GM21786 (cell line): ENCODE measurements at regions not wholly inside any gene's neighbourhood (a gene's known extent, or its start where the extent isn't known, plus 50 kb on each side); places are given as distances from the start of the nearest gene placed in this dataset.
"Not testable (repeated sequence)": the region's sequence is repeated elsewhere in the genome, so short reads cannot be mapped to it uniquely, and the experiment has no call there.

Experiments used
- ATAC-seq: cut with Tn5 transposase; IDR thresholded peaks from one replicate; pipeline ENCODE4 v1.9.1; 2021; ENCODE audit not compliant: unreplicated experiment

DNA sequence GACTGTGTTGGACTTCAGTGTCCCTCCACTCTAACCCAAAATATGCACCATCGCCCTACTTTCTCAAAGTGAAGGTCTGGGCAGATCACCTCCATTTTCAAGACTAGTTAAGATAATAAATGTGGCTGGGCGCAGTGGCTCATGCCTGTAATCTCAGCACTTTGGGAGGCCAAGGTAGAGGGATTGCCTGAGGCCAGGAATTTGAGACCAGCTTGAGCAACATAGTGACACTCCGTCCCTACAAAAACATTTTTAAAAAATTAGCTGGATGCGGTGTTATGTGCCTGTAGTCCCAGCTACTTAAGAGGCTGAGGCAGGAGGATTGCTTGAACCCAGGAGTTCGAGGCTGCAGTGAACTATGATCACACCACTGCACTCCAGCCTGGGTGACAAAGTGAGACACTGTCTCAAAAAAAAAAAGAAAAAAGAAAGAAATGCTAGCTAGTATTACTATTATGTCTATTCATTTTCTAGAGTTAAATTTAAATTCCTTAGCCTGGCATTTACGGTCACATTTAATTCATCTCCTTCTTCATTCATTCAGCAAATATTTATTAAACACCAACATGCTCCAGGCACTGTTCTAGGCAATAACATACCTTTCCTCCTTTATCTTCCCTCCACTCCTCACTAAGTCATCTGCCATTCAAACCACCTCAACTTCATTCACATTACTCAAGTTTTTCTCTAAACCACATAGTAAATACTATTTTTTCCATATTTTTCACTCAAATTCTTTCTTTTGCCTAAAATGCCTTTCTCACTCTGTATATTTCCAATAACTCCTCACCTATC lies 96.1 kb upstream of the XYLT1 start:
- ATAC-seq = no peak

DNA sequence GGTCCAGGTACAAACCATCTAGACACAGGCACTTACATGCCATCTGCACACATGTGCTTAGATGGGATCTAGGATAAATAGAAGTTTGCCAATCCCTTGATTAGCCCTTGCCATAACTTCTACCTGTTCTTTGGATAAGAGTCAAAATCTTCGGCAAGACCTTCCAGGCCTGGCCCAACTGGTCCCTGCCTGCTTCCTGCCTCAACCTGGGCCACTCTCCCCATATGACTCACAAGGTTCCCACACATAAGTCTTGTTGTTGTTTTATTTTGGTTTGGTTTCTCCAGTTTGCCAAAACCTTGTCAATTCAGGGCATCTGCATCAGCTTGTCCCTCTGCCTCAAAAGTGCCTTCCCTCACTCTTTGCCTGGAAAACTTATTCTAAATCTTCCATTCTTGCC lies 95.3 kb upstream of the XYLT1 start:
- ATAC-seq = no peak

DNA sequence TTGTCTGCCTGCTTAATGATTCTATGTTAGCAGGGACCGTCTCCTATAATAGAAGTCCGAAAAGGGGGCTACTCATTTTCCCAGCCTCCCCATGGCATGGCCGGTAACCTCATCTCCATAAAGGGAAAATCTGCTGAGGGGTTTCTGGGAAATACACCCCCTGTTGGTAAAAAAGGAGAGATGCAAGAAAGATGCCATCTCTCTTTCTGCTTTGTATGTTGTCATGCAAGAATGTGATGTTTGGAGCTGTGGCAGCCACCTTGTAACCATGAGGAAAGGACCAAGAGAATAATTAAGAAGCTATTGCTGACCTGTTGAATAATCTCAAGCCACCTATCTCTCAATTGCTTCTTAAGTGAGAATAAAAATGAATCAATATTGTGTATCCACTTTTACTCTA lies 94.8 kb upstream of the XYLT1 start:
- no peak for ATAC-seq

DNA sequence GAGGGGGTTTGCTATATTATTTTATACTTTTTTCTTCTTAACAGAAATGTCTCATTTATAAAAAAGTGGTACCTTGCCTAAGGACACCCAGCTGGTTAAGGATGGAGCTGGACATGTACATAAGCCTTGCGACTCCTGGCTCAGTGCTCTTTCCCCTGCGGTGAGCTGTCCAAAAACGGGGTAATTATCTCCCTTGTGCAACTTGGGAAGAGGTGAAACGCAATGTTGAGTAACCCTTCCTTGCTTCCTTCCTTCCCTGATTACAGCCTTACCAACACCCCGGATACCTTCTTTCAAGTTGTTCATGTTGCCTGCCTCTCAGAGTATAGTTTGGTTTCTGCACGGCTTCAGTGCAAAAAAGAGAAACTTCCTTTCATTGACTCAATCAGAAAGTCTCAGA lies 94.1 kb upstream of the XYLT1 start:
- no peak for ATAC-seq

DNA sequence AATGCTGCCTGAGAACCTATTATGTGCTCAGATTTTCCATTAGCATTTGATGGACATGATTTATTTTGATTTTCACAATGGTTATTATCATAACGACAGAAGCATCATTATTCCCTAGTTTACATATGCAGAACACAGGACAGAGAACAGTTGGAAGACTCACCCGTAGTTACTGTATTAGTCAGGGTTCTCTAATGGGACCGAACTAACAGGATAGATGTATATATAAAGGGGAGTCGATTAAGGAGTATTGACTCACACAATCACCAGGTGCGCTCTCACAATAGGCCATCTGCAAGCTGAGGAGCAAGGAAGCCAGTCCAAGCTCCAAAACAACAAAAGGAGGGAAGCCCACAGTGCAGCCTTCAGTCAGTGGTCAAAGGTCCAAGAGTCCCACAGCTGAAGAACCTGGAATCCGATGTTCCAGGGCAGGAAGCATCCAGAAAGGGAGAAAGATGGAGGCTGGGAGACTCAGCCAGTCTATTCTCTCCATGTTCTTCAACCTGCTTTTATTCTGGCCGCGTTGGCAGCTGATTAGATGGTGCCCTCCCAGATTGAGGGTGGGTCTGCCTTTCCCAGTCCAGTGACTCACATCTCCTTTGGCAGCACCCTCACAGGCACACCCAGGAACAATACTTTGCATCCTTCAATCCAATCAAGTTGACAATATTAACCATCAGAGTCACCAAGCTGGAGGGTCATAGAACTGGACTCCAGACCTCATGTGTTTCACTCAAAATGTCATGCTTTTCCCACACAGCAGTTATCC lies 92.7 kb upstream of the XYLT1 start:
- ATAC-seq = no peak

DNA sequence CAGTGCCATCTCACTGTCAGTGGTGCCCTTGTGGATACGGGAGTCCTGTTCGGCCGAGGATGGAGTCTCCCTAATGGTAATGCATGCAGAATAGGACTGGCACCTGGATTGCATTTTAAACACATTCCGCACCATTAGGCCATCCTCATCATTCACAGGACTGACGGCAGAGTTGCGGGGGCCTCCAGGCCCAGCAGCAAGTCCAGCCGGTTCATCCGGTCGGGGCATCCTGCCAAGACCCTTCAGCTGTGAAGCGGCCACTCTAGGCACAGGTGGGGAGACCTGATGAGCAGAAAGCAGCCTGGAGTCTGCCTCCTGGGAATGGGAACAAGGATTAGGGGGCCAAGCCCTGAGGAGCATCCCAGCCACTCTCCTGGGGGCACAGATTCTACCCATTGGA lies 90.3 kb upstream of the XYLT1 start:
- ATAC-seq = no peak

DNA sequence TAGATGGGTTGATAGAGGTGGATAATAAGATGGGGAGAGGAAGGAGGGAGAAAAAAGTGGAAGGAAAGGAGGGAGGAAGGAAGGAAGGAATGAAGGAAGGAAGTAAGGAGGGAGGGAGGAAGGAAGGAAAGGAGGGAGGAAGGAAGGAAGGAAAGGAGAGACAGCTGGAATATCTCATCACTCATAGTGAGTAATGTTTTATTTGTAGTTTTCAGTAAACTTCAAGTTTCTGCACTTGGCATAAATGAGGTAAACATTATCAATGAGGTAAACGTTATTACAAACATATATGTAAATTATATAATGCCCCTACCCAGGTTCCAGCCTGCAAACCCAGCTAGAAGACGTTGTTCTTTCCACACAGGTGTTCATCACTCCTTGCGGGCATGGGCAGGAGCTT lies 89.8 kb upstream of the XYLT1 start:
- ATAC-seq = no peak

DNA sequence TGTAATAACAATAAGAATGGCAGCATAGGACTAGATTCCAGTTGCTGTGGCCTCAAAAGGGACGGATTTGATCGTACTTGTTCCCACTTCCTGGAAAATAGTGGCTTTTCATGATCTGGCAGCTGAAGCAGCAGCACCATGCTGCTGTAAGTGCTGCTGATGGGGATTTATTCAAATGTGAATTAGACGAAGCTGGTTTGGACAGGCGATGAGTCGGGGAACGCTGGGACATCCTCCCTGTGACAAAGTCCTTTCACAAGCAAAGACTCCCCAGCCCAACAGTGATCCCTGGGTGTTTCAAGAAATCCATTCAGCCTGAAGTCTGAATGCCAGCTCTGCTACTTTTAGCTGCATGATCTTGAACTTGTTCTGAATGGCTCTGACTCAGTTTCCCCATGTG lies 88.6 kb upstream of the XYLT1 start:
- no peak for ATAC-seq

DNA sequence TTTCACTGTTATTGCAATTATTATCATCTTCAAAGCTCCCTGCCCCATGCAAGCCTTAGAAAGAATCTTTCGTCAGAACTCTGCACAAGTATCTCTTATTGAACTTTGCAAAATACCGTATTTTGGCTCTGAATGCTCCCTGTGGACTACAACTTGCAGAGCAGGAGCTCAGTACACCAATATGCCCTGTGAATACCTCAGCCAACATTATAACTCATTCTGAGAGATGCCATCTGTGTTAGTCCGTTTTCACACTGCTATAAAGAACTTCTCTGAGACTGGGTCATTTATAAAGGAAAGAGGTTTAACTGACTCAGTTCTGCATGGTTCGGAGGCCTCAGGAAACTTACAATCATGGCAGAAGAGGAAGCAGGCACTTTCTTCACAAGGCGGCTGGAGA lies 87.2 kb upstream of the XYLT1 start:
- no peak for ATAC-seq

DNA sequence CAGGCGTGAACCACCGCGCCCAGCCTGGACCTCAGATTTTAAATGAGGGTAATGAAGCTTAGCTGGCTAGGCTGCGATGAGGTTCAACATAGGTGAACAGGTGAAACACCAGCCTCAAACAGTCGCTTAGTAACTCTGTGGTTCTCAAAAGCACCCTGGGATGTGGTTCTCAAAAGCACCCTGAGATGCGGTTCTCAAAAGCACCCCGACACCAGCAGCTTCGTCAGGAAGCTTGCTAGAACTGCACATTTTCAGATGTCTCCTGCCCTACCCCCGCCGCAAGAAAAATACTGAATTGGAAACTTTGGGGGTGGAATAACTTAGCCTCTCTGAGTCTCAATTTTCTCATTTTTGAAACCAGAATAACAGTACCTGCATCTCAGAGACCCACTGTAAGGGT lies 86.7 kb upstream of the XYLT1 start:
- no peak for ATAC-seq

DNA sequence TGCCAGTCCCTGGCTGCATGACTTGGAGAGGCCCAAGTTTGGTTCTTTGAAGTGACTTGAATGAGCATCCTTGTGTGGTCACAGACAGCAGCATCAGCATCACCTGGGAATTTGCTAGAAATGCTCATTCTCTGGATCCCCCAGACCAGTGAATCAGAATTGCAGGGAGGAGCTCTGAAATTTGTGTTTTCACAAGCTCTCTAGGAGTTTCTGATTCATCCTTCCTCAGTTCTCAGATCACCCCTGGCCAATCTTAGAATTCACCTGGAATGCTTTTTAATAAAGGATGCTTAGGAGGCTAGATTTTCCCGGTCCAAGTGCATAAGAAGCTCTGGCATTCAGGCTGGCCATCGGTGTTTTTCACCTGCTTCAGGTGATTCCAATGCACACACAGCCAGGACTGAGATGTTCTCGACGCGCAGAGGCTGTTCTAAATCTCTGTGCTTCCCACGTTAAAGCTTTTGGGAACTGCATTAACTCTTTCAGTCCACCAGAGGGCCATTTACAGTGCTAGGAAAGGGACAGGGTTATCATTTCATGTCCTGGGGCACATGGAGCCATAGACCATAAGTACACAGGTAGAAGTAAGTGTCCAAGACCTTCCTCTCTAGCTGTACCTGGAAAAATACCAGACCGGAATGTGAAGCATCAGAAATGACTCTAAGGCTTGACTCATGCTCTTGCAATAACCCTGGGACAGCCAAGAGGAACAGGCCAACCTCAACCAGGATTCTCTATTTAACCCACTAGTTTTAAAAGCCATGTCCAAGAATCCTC lies 85.7 kb upstream of the XYLT1 start:
- no peak for ATAC-seq

DNA sequence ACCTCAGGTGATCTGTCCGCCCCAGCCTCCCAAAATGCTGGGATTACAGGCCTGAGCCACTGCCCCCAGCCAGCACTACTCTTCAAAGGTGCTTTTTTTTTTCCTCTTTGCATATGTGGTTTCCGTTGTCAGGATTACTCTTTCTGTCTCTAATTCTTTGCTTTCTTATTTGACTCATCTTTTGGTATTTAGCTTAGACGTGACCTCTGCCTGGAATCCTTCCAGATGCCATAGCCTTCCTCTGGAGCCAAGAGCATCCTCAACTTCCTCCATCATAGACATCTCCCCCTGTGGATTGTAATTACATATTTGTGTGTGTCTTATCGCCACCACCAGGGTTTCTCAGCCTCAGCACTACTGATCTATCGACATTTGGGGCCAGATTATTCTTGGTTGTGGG lies 84.4 kb upstream of the XYLT1 start:
- ATAC-seq = no peak

DNA sequence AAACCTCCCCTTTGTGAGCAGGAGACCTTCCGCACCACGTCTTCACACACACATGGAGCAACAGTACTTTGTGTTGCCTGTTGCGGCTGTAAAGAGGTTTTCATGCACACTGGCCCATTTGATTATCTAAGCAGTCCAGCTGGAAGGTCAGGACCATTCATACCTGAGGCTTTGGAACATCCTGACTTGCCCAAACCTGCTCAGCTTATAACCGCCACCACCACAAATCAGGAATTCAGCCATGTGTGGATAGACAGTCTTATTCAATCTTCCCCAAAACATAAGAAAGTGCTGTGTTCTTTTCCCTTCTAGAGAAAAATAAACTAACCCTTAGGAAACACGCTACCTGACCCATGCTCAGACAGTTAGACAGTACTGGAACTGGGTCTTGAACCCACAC lies 81.6 kb upstream of the XYLT1 start:
- ATAC-seq = no peak

DNA sequence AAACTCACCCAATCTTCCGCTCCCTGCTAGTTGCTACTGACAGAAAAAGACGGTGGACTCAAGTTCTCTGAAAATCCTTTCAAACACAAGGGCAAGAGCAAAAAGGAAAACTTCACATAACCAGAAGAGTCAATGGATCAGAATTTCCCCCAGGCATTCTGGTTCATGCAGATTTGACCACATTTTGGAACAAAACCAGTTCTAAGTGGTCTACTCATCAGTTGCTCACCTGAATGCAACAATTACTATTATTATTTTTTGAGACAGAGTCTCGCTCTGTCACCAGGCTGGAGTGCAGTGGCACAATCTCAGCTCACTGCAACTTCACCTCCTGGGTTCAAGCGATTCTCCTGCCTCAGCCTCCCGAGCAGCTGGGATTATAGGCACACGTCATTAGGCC lies 80.9 kb upstream of the XYLT1 start:
- not testable (repeated sequence) for ATAC-seq

DNA sequence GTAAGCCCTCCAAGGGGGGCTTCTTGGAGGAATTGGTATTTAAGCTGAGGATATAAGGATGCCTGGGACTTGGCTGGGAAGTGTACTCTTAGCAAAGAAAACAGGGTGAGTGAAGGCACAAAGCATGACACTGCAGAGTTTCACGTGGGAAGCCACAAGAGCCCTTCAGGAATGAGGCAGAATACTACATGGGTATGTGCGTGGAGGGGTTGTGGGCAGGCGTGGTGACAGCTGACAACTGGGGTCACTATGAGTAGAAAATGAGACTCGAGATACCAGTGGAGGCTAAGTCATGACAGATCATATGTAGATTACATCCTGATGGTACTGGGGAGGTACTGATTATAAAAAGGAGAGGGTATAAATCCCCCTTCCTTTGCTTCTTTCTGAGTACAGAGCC lies 78.1 kb upstream of the XYLT1 start:
- ATAC-seq = no peak

DNA sequence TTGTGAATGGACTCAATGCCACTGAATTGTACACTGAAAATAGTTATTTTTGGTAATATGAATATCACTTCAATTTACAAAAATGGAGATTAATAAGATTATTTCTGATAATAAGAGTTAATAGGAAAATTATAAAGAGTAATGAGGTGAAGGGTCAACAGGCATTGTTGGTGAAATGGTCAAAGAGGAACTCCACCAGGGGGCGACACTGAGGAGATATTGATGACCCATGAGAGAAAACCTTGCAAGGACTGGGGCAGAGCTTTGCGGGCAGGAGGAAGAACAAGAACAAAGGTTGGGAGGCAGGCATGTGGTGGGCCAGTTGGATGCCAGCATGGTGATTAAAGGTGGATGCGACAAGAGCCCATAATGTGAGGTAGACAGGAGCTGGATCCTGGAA lies 74.0 kb upstream of the XYLT1 start:
- ATAC-seq = no peak

DNA sequence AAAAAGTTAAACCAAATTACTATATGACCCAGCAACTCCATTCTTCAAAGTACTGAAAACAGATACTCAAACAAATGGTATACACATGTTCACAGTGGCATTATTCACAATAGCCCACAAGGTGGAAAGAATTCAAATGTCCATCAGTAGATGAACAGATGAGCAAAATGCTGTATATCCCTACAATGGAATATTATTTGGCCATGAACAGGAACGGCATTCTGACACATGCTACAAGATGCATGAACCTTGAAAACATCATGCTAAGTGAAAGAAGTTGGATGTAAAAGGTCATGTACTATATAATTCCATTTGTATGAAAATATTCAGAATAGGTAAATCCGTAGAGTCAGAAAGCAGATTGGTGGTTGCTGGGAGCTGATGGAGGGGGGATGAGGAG lies 73.5 kb upstream of the XYLT1 start:
- ATAC-seq = no peak

DNA sequence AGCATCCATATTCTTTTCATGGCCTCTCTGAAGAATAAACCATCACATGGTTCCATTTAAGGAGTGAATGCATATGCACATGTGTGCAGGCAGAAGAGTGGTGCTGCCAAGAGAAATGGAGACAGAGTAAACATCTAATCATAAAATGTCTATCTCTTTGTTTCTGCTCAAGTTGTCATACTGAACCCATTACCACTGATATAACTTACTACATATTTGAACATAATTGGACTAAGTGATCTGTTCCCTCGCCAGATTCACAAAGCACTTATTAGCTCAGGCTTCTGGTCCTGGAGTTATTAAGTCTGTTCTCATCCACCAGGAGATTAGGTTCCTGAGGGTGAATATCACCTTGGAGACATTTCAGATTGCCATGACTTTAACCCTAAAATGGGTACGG lies 72.3 kb upstream of the XYLT1 start:
- no peak for ATAC-seq

DNA sequence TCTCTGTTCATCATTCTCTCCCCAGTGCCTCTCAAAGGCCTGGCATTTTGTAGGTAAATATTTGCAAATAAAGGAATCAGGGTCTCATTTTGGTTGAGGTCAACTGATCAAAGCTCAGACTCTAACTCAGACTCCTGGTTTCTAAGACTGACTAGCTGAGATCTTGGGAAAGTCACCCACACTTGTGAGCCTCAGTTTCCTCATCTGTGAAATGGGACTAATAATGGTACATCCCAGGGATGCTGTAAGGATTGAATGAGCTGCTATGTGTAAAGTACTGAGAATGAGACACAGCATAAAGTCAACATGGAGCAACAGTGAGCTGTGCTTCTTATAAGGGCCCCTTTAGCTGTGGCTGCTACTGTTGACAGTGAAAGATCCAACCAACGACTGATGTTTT lies 70.6 kb upstream of the XYLT1 start:
- ATAC-seq = no peak

DNA sequence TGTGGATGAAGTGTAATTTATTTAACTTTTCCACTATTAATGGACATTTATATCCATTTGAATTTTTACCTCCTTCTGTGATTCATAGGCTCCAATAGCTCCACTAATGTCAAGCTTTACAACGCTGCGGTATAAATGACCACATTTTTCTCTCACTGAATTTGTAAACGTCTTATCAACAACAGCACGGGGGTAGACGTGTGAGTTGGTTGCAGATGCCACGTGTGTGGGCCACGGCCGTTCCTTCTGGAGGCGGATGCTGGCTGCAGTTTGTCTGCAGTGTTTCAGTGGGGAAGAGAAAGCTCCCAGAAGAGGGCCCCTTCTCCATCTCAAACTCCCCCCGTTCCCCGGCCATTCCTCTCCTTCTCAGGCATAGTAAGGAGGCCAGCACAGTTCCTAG lies 68.2 kb upstream of the XYLT1 start:
- no peak for ATAC-seq

DNA sequence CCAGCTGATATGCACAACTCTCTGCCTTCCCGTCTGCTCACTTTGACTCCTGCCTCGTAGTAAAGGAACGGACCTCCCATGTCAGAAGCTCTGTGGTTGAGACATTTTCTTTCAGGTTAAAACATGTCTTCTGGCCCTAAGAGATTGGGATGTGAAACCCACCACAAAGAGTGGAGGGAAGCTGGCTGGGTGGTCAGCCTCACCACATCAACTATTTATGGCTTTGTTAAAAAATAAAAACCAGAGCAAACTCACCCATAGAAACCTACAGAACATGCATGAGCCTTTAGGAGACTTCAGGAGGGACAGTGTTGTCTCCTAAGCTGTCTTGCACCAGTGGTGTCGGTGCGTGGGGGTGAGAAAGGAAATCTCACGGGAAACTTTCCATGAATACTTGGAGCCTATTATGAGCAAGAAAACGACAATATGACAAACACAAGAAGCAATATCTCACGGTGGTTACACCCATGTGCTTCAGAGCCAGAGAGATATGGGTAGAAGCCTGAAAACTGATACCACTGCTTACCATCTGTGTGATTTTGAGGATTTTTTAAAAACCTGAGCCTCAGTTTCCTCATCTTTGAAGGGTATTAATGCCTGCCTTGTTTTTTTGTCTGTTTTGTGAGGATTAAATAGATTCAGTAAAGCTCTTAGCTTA lies 61.7 kb upstream of the XYLT1 start:
- ATAC-seq = no peak
